GM21619 (cell line): ENCODE measurements at regions not wholly inside any gene's neighbourhood (a gene's known extent, or its start where the extent isn't known, plus 50 kb on each side); places are given as distances from the start of the nearest gene placed in this dataset.

ENCODE experiments used
- ATAC-seq: cut with Tn5 transposase; IDR thresholded peaks from one replicate; pipeline ENCODE4 v1.9.1; 2021; ENCODE audit not compliant: unreplicated experiment

DNA sequence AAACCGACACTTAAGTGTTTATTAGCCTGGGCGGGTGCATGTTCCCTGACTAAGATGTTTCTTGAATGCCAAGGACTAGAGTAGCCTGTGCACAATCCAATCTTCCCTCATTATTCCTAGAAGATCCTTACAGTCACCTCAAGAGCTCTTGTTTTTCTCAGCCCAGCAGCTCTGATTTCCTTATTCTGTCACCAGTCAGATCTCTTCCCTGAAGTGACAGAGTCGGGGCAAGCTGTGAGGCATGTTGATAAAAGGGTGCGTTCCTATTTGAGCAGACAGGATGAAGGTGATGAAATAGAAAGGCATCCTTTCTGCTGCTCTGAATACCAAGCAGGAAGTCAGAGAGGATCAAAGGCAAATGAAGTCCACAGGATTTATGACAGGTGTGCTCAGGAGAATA, 125.6 kb upstream of the MCTP2 start:
- no peak for ATAC-seq

DNA sequence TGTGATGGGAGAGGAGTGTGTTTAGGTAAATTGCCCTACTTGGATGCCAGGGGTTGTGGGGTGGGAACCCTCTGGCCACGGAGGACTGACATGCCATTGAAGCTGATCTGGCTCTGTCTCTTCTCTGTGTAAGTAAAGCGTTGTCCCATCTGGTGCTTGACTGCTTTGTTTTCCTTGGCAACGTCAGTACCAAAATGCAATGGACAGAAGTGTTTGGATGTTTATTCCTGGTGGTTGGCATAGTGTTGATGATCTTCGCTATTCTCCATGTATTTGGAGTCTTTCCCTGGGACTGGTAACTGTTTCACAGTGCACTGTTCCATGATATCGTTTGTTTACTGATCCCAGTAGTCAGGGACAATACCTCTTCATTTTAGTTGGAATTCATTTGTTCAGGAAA, 130.5 kb upstream of the MCTP2 start:
- ATAC-seq: no peak

DNA sequence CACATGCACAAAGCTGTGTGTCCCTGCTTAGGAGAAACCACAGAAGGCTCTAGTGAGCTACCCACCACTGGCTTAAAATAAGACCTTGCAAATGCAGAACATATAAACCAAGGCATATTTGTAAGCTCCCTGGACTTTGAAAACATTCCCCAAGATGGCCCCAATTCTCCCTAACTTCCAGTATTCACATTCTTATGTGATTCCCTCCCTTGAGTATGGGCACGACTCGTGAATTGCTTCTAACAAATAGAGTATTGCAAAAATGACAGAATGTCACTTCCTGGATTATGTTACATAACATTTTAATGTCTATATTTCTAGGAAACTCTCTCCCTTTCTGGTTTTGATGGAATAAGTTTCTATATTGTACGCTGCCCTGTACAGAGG, 131.8 kb upstream of the MCTP2 start:
- ATAC-seq: no peak

DNA sequence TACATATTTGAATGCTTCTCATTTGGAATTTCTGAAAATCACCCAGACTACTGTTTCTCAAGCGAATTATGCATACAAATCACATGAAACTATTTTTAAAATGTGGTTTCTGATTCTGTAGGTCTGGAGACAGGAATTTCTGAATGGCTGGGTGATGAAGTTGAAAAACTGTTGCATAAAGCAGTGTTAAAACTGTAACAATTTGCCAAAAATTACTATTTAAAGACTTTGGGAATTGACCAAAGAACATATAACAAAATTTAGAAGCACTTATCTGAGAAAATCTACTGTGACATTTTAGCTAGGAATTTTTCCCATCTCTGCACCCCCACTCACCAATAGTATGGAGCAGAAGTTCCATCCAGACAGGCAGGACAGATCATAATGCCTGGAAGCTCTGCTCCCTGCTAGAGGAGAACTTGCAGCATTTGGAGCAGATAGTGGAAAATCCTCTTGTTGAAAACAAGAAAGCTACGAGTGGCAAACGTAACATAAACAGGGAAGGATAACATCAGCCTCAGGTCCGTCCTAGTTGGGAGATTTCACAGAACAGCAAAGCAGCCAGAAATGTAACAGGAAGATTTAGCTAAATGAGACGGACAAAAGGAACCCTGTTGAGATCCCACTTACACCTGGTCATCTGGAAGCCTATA, 132.3 kb upstream of the MCTP2 start:
- no peak for ATAC-seq

DNA sequence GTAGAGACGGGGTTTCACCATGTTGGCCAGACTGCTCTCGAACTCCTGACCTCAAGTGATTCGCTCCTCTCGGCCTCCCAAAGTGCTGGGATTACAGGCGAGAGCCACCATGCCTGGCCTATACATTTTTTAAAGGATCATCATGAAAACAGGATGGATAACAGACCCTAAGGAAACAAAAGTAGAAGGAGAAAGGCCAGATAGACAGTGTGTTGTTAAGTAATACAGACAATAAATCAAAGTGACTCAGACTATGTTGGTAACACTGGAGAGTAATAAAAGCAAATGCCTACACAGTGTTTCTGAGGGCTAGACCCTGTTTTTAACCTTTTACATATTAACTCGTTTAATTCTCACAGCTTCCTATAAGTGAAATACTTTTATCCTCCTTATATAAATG, 133.8 kb upstream of the MCTP2 start:
- ATAC-seq: no peak

DNA sequence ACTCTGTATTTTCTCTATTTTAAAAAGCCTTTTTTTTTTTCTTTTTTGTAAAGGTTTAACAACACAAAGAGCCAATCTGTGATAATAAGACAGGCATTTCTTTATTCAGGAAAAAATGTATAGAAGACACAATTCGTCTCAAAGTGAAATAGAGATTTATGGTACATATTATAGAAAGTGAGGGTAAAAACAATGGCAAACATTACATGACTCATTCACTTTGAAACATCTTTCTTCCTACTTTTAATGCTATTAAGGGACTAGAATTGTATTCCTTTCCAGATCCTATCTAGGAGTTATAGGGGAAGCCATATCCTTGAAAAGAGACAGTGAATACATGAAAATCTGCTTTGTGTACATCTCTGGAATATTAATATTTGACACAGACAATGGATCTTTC, 137.1 kb upstream of the MCTP2 start:
- ATAC-seq: no peak

DNA sequence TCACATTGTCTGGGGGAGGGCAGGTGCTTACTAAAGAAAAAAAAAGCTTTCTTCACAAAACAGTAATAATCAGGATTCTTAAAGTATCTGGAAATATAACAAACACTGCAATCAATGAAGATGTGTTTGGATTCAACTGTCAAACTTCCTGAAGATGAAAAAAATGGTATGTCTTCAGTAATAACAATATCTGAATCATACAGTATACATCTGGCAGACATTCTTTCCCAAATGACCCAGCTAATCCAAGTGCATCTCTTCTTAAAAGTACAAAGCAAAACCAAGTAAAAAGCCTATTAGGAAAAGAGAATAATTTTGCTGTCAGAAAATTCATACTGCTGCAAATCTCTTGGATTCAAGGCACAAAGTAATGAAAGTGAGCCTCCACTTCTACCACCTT, 145.0 kb upstream of the MCTP2 start:
- no peak for ATAC-seq

DNA sequence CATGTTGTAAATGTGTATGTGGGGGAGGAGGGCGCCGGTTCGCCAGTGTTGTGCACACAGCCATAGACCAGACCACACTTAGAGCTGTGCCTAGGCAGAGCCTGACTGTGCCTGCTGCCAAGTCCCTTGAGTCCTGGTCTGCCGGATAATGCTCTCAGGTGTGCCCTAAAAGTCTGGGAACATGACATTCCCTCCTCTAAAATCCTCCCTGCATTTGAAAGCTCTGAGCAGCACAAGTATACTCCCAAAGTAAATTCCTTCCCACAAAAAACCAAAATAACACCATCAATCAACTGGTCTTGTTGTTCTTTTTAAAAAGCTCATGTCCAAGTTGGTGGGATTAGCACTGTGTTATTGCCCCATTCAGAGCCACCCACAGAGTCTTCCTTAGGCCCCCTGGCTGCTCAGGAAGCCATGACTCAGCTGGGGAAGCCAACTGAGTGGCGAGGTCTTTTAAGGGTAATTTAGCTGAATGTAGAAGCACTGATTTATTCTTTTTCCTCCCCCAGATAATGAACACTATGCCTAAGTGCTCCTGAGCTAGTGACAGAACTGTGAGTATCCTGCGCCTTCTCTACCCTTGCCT, 147.8 kb upstream of the MCTP2 start:
- no peak for ATAC-seq

DNA sequence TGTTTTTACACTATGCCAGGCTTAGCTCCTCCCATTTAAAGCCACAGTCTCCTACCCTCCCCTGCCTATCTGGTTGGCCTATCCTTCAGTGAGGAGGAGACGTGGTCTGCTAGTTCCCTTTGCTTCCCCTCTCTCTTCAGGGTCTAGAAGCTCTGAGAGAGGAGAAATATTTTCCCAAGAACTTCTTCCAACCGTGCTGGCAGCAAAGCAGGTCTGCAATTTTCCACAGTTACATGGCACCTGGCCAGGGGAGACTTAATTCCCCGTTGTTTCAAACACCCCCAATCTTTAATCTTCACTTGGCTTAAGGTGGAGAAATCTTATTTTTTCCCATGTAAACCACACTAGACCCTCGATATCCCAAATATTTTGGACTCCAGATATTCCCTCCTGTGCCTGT, 149.5 kb upstream of the MCTP2 start:
- no peak for ATAC-seq

DNA sequence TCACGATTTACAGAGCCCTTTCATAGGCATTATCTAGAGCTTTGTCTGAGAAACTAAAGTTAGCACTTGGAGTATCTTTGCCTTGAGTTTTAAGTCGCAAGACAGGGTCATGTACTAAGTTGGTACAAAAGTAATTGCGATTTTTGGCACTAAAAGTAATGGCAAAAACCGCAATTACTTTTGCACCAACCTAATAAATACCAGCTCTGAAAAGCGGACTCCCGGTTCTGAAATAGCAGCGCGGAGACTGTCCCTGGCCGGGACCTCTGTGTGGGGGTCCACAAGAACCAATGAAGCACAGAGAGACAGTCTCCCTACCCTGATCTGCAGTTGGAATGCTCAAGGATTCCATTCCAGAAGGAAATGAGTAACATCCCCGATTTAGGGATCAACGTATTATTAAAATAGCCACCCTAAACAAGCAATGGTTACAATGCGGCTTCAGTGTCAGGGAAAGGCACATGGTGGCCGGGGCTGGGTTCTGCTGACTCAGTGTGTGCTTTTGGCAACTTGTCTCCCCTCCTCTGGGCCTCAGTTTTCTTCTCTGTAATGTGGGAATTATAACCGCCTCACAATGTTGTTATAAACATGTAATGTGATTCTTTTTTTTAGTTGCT, 150.3 kb upstream of the MCTP2 start:
- ATAC-seq: no peak

DNA sequence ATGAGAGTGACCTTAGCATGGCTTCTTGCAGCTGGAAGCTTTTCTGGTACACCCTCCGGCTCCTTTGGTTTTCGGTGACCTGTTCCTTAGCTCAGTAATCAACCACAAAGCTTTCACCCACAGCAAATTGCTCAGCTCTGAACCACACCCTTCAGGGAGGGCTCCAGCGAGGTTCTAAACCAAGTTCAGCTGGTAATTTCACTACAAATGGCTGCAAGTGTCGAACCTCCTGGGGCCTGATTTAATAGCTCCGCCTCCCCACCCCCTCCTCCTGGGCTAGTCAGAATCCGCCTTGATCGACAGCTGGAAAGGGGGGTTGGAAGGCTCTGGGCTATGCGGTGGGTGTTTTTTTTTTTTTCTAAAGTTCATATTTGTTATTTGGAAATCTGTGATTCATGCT, 150.9 kb upstream of the MCTP2 start:
- ATAC-seq: no peak

DNA sequence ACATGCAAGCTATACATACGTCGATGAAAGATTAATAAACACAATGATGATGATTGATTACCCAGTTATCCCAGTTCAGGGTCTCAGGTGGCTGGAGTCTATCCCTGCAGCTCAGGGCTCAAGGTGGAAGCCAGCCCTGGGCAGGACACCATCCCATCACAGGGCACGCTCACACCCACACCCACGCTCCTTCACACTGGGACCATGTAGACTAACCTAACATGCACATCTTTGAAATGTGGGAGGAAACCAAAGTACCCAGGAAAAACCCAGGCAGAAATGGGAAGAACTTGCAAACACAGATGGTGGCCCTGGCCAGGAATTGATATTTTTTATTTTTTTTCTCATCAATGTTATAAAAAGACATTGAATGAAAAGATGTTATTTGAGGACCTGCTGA, 151.4 kb upstream of the MCTP2 start:
- ATAC-seq: no peak

DNA sequence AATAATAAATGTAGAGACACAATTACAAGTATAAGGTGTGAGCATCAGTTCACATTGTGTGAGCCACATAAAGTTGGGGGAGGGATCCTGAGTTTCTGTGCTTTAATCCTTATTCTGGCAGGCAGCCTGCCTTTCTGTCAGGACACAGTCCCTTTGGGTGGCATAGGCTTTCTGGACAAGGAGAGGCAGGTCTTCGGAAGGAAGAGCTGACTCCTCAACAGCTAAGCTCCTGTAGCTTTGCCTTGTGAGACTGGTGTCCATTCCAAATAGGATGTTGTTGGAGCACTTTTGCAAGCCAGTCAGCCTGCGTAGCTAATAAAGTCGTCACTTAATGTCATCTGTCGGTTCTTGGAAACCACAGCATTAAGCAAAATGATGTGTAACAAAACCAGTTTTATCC, 151.9 kb upstream of the MCTP2 start:
- ATAC-seq: no peak

DNA sequence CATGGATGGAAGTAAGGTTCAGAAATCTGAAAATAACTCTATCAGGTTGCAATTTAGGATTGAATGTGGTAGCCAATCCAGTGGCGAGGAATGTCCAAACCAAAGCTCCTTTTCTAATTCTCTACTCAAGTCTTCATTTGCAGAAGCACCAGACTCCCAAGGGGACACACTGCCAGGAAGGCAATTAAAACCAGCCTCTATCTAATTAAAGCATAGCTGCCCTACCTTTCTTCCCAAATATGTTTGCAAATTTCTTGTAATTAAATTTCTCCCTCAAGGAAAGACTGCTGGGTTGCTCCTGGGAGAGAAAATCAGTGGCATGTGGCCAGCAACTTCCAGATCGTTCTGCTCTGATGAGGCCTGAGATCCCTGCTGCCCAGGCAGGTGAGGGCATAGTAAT, 153.4 kb upstream of the MCTP2 start:
- ATAC-seq: no peak

DNA sequence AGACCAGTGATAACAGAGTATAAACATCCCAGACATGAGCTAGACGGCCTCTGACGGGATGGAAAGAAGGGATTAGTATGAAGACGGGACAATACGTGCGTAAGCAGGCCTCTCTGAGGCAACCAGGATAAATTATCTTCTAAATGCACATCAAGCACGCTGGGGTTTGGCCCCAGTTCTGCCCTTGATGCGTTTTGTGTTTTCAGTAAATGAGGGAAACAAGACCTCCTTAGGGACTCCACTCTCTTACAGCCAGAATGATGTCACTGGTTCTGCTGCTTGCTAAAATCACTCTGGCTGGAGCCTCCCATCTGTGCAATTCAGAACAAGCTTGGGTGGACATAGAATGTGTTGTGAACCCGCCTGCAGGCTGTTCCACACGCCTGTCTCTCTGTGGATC, 156.0 kb upstream of the MCTP2 start:
- ATAC-seq: no peak

DNA sequence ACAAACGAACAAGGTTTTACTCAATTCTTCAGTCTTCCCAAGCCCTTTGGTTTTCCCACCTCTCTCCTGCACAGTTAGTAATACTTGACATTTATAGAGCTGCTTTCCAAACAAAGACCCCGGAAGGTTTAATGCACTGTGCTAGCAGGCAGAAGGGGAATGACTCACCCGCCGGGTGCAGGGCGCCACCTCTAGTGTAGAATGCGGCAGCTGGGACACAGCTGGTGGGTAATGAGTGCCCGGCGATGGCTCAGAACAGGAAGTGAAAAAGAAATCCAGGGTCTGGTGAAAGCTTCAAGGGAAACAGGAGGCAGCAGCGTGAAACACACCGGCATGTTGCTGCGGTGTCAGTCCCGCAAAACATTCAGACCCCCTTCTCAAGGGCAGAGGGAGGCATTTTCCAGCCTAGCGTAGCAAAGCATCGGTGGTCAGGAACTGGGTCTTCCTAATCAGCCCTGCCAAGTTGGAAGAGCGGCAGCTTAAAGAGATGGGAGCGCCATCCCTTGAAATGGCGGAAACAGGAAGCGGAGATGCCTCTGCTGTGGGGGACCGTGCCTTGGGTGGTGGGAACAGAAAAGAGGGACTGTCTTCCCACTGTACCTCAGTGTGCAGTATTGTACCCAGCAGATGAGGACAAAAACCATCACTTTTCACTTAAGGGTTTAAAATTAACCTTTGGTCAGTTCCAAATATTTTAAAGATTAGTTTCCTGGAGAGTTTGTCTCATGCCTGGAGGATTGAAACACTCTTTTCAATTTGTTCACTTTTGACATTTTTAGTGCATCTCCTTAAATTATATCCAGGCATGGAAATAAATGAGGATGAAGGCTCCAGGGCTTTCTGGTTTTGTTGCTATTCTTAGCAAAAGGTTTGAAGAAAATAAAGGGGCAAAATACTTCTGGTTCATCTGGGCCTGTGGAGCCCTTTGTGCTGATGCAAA, 160.7 kb upstream of the MCTP2 start:
- ATAC-seq: no peak

DNA sequence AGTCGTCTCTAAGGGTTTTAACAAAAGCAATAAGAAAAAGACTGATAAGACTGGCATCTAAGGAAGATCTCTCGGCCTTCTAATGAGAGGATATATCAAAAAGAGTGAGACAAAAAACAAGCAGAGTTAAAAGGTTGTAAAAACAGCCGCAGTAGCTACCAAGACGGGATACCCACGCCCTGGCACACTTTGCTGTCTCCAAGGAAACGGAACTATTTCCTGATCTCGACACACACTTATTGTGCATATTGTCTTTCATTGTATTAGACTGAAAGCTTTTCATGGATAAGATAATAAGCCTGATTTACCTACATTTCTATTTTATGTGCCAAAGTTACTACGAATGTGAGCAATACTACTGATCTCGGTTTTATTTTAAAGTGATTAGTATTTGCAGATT, 161.5 kb upstream of the MCTP2 start:
- ATAC-seq: no peak

DNA sequence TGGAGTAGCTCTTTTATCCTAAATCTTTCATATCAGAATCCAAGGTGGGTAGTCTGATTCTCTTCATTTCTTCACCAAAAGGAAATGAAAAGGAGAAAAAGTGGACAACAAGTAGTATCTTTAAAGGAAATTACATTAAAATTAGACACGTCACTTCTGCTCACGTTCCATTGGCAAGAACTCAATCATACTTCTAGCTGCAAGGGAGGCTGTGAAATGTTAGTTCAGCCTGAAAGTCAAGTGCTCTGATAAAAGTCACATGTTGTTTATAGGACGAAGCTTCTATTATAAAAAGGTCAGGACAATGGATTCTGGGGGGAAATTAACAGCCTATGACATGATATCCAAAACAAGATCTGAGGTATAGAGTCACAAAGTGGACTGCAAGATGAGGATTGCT, 164.6 kb upstream of the MCTP2 start:
- ATAC-seq: no peak

DNA sequence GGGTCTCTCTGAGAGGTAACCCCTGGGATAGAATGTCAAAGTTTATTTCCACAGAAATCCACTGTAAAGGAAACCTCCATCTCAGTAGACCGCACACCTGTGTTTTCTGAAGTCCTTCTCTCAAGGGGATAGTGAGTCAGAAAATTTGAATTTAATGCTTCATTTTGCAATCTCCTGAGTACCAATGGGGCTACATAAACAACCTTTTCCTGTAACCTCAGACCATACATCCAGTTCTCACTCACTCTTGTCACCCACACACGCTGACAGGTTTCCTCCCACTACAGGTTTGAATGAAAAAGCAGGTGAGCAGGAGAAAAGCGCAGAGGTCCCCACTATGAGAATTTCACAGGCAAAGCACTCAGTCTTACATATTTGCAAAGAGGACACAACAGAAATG, 165.3 kb upstream of the MCTP2 start:
- no peak for ATAC-seq

DNA sequence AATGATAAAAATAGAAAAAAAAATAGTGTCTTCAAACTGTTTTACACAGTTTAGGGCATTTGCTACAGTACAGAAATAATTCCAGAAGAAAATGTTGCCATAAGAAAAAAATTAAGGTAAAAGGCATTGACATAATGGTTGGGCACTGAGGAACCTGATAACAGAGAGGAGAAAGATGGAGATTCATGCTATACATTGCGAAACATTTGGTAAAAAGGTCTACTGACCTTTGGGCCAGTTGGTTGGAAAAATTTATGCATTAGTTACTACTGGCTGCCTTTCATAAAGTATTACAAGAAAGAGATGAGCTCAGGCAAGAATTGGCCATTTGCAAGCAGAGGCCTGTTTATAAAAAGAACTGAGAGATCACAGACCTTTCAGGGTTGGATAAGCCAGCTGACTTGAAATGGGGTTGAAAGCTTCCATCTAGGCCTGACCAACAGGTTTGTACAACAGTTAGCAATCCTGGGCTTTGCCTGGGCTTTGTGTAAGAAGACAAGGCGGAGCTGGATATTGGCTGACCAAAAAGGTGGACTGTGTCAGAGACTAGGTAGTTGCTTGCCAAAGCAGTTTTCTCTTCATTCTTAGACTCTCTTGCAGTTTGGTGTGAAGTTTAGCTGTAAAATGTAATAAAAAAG, 166.6 kb upstream of the MCTP2 start:
- no peak for ATAC-seq

DNA sequence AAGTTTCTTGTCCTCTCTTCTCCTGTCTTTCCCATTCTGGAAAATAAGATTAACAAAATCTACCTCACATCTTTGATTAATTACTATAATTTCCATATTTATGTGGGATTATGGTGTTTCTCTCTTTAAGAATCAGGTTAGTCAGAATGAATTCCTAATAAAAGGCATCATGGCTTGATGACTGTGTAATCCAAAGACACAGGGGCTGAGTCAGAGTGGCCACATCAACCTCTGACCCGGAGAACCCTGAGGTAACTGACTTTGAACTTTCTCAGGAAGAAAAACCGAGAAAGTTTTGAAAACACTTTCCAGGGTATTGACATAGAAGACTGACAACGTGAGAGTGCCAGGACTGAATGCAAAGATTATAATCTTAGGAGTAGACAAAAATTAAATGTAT, 170.3 kb upstream of the MCTP2 start:
- no peak for ATAC-seq
